ENCODE measurements at regions not wholly inside any gene's neighbourhood (a gene's known extent, or its start where the extent isn't known, plus 50 kb on each side); places are given as distances from the start of the nearest gene placed in this dataset.

DNA sequence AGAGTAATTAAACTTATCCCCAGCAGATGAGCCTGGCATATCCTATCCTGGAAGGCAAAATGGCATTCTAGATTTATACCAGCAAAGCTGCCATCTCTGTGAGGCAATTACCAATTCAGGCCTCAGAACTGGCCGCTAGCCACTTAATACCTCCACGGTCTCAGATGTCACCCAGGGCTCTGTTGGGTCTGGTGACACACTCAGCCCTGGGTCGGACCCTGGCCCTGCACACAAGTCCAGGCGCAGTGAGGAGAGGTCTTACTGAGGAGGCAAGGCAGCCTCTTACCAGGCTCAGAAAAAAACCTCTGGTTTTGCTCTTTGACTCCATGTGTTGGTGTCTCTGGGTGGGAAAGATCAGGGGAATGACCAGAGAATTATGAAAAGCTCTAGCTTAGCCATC is 186.6 kb downstream of the EMX2 start:
- ATAC-seq (no peak), DNase-seq (no peak)
- Histone ChIP-seq H3K27me3 (peaks cover 0 to 2% of the 10 kb centered on the region in 2 donors), H3K9me3 (no peaks in the 10 kb centered on the region), H3K4me3 (no peak overlapping the region), H3K4me1 (no peaks in the 10 kb centered on the region), H3K36me3 (replicated peaks in 1 of 2; ENCODE audit: insufficient read depth in 1 of 2, low read depth in 2 of 2) (no peaks in the 10 kb centered on the region), H3K27ac (no peak overlapping the region)
- intact Hi-C loops (cut with DNase I) = no loop called here
- TF ChIP-seq POLR2A (IDR thresholded peaks at IDR 0.05) = no peak
- TF ChIP-seq, protein P1, sequence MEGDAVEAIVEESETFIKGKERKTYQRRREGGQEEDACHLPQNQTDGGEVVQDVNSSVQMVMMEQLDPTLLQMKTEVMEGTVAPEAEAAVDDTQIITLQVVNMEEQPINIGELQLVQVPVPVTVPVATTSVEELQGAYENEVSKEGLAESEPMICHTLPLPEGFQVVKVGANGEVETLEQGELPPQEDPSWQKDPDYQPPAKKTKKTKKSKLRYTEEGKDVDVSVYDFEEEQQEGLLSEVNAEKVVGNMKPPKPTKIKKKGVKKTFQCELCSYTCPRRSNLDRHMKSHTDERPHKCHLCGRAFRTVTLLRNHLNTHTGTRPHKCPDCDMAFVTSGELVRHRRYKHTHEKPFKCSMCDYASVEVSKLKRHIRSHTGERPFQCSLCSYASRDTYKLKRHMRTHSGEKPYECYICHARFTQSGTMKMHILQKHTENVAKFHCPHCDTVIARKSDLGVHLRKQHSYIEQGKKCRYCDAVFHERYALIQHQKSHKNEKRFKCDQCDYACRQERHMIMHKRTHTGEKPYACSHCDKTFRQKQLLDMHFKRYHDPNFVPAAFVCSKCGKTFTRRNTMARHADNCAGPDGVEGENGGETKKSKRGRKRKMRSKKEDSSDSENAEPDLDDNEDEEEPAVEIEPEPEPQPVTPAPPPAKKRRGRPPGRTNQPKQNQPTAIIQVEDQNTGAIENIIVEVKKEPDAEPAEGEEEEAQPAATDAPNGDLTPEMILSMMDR (IDR thresholded peaks at IDR 0.05) = no peak
- 75 to 92% methylated on average over 4 of the region's 4 CpGs for whole genome bisulfite sequencing, 2 donors

DNA sequence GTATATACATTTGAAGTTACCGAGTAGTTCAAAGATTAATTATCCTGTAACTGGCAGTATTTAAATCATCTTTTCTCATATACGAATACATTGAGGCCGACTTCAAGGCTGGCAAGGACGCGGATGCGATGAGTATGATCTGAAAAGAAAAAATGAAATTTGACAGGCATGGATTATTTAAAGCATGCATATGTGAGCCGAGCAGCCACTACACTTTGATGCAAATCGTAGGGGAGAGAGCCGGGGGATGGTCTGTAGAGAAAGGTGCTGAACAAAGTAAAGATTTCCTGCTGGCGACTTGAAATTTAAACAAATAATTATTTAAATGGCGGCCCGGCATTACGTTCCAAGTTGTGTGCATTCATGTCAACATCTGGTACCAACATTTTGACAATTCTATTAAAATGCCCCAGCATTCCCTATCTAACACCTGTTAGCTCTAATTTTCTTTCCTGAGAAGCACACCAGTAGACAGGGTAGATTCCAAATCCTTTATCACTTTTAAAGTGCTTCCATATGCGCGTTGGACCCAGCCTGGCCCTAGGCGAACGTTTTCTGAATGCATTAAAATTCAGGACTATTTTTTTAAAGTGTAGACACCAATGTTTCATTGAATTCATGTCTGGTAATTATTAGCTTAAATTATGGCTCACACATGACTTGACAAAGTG is 188.7 kb downstream of the EMX2 start:
- Histone ChIP-seq H3K36me3 (replicated peaks in 1 of 2; ENCODE audit: insufficient read depth in 1 of 2, low read depth in 2 of 2) (no peaks in the 10 kb centered on the region), H3K4me3 (no peak overlapping the region), H3K4me1 (no peaks in the 10 kb centered on the region), H3K27ac (no peak overlapping the region), H3K27me3 (peaks cover 0 to 3% of the 10 kb centered on the region in 2 donors), H3K9me3 (no peaks in the 10 kb centered on the region)
- no peak for ATAC-seq
- no peak for DNase-seq
- intact Hi-C loops (cut with DNase I) = no loop called here
- 58% methylated on average over 17 of the region's 17 CpGs for WGBS, 2 donors
- TF ChIP-seq POLR2A (IDR thresholded peaks at IDR 0.05) = no peak
- TF ChIP-seq, protein P1 (IDR thresholded peaks at IDR 0.05) = no peak

DNA sequence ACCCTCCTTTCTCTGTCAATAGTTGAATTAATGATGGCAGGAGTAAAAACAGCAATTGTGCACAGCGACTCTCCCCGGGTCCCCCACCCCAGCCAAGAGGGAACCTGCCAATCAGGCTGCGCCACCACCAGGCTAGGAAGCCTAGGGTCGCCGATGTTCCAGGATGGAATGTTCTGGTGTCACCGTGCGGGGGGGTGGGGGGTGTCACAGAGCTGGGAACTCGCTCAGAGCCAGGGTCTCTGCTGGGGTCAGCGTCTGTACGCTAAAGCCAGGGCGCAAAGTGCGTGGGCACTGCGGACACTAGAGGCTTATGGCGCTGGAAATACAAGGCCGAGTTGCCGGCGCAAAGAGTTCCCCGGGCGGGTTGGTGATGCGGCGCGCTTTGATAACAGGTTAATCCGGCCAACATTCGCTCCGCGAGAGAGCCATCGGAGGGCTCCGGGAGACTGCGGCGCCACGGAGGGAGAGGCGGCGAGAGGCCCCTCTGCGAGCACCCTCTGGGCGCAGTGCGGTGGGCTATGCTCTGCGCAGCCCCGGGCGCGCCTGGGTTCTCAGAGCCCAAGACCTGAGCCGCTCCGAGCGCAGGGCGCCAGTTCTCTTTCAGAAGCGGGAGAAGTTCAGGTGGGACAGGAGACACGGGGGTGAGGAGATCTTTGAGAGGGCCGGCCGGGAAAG is 192.3 kb downstream of the EMX2 start:
- Histone ChIP-seq H3K4me3 (no peak overlapping the region), H3K27me3 (peaks cover 0 to 3% of the 10 kb centered on the region in 2 donors), H3K4me1 (no peaks in the 10 kb centered on the region), H3K27ac (no peak overlapping the region), H3K9me3 (no peaks in the 10 kb centered on the region), H3K36me3 (replicated peaks in 1 of 2; ENCODE audit: insufficient read depth in 1 of 2, low read depth in 2 of 2) (no peaks in the 10 kb centered on the region)
- intact Hi-C loops (cut with DNase I) = no loop called here
- TF ChIP-seq, protein P1 (IDR thresholded peaks at IDR 0.05) = no peak
- no peak for TF ChIP-seq POLR2A (IDR thresholded peaks at IDR 0.05)
- ATAC-seq (no peak), DNase-seq (no peak)
- 3 to 8% methylated on average over 32 to 42 of the region's 48 CpGs for WGBS, 2 donors

DNA sequence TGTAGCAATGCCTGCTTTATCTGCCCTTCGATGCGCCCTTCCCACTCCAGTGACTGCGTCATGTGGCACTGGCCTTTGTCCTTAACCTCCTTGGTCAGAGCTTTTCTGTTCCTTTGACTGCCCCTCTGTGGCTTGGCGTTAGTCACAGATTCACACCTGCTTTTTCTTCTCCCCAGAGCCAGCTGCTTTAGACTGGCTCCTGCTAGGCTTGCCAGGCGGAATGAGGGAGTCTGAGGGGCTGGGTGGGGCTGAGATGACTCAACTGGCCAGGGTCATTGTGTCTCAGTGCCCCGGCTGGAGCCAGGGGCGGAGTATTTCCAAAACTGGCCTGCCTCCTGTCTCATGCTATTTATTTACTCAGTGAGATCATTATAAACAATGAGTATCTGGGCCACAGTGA is 194.1 kb downstream of the EMX2 start:
- H3K36me3 ChIP-seq (replicated peaks in 1 of 2; ENCODE audit: insufficient read depth in 1 of 2, low read depth in 2 of 2) = no peaks in the 10 kb centered on the region
- H3K9me3 ChIP-seq = no peaks in the 10 kb centered on the region
- ATAC-seq (no peak), DNase-seq (no peak)
- 66 to 70% methylated on average over 7 of the region's 7 CpGs for WGBS, 2 donors
- H3K27ac ChIP-seq = no peak overlapping the region
- peaks cover 0 to 3% of the 10 kb centered on the region in 2 donors for H3K27me3 ChIP-seq
- TF ChIP-seq, protein P1 (IDR thresholded peaks at IDR 0.05) = no peak
- TF ChIP-seq POLR2A (IDR thresholded peaks at IDR 0.05) = no peak
- intact Hi-C loops (cut with DNase I) = no loop called here
- H3K4me1 ChIP-seq = no peaks in the 10 kb centered on the region
- H3K4me3 ChIP-seq = no peak overlapping the region

DNA sequence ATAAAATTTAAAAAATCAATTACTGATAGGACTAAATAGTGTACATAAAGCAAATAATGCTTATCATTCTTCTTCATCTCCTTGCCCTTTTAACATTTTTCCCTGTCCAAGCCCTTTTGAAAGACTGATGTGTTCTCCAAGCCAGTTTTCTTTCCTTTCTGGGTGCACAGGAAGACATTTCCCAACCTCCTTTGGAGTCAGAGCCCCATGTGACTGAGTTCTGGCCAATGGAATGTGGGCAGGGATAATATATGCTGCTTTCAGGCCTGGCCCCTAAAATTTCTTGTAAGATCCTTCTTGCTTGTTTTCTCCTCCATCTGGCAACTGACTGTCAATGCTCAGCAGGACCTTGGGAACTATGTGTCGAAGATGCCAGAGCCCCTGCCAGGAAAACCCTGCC is 197.5 kb downstream of the EMX2 start:
- Histone ChIP-seq H3K9me3 (no peaks in the 10 kb centered on the region), H3K36me3 (replicated peaks in 1 of 2; ENCODE audit: insufficient read depth in 1 of 2, low read depth in 2 of 2) (no peaks in the 10 kb centered on the region), H3K27me3 (no peaks in the 10 kb centered on the region), H3K4me3 (no peak overlapping the region), H3K27ac (no peak overlapping the region), H3K4me1 (no peaks in the 10 kb centered on the region)
- DNase-seq (no peak), ATAC-seq (no peak)
- no peak for TF ChIP-seq POLR2A (IDR thresholded peaks at IDR 0.05)
- TF ChIP-seq, protein P1 (IDR thresholded peaks at IDR 0.05) = no peak
- WGBS, 2 donors = 70 to 94% methylated on average over 1 of the region's 1 CpG
- intact Hi-C loops (cut with DNase I) = no loop called here
